HEK293 (cell line): ENCODE measurements at regions not wholly inside any gene's neighbourhood (a gene's known extent, or its start where the extent isn't known, plus 50 kb on each side); places are given as distances from the start of the nearest gene placed in this dataset.

ENCODE experiments used
- CTCF ChIA-PET: fragments of 350-600 bp; formaldehyde crosslinking; extraction: SDS; loops from one replicate; lab custom pipeline; 2021; ENCODE audit warnings: antibody characterized with exemption; lab: Yijun Ruan, JAX
- POLR2A ChIA-PET: fragments of 300-600 bp; formaldehyde crosslinking; extraction: SDS; loops from one replicate; lab custom pipeline; 2020; ENCODE audit warnings: antibody characterized with exemption, inconsistent platforms; lab: Yijun Ruan, JAX
- H3K27ac ChIP-seq: fragments of 200-500 bp; sonication (Bioruptor generic); 2 replicates; pipeline ENCODE4 v1.5.1; 2014; ENCODE audit warnings: low read depth, low read length, control low read depth, inconsistent platforms; ENCODE audit errors: extremely low read depth
- H3K36me3 ChIP-seq, 2 experiments: fragments of 200-500 bp in 1 of 2; sonication (Bioruptor generic) in 1 of 2; 1 replicate in 1 of 2; 2 replicates in 1 of 2; pipeline ENCODE4 v1.5.1; 2014 to 2017; ENCODE audit warnings: inconsistent platforms in 2 of 2, low read length in 2 of 2; ENCODE audit not compliant: control insufficient read depth in 2 of 2, insufficient read depth in 1 of 2
- H3K4me1 ChIP-seq: fragments of 200-500 bp; sonication (Bioruptor generic); 2 replicates; pipeline ENCODE4 v1.5.1; 2014; ENCODE audit warnings: mild to moderate bottlenecking, low read length, inconsistent platforms; ENCODE audit not compliant: control insufficient read depth, insufficient read depth
- H3K4me3 ChIP-seq: 2 replicates; pipeline ENCODE4 v1.5.1; 2011; ENCODE audit warnings: low read depth, mild to moderate bottlenecking, control low read depth, low read length, moderate library complexity
- H3K9me3 ChIP-seq: fragments of 200-500 bp; sonication (Bioruptor generic); 2 replicates; pipeline ENCODE4 v1.5.1; 2014; ENCODE audit warnings: low read depth, low read length, inconsistent platforms; ENCODE audit not compliant: control insufficient read depth, insufficient read depth
- ATF2 ChIP-seq: fragments of 450-650 bp; formaldehyde crosslinking; IDR thresholded peaks from 2 replicates; pipeline ENCODE4 v1.5.1; 2016; ENCODE audit warnings: missing biosample characterization, missing genetic modification characterization, low read depth
- GFI1B ChIP-seq: fragments of 450-650 bp; formaldehyde crosslinking; IDR thresholded peaks from 2 replicates; pipeline ENCODE4 v1.5.1; 2016; ENCODE audit warnings: missing biosample characterization, missing genetic modification characterization
- OVOL3 ChIP-seq: fragments of 450-650 bp; formaldehyde crosslinking; IDR thresholded peaks from 2 replicates; pipeline ENCODE4 v1.5.1; 2016; ENCODE audit warnings: missing biosample characterization, missing genetic modification characterization
- RBAK ChIP-seq: fragments of 450-650 bp; formaldehyde crosslinking; IDR thresholded peaks from 2 replicates; pipeline ENCODE4 v1.5.1; 2016; ENCODE audit warnings: missing biosample characterization, missing genetic modification characterization
- REPIN1 ChIP-seq: fragments of 450-650 bp; formaldehyde crosslinking; IDR thresholded peaks from 2 replicates; pipeline ENCODE4 v1.5.1; 2017; ENCODE audit warnings: missing biosample characterization, missing genetic modification characterization, low read depth
- SCRT2 ChIP-seq: fragments of 450-650 bp; formaldehyde crosslinking; IDR thresholded peaks from 2 replicates; pipeline ENCODE4 v1.5.1; 2016; ENCODE audit warnings: missing biosample characterization, missing genetic modification characterization
- ZBTB1 ChIP-seq: fragments of 450-650 bp; formaldehyde crosslinking; IDR thresholded peaks from 2 replicates; pipeline ENCODE4 v1.5.1; 2016; ENCODE audit warnings: missing biosample characterization, missing genetic modification characterization
- ZBTB48 ChIP-seq: fragments of 450-650 bp; formaldehyde crosslinking; IDR thresholded peaks from 2 replicates; pipeline ENCODE4 v1.5.1; 2016; ENCODE audit warnings: missing biosample characterization, missing genetic modification characterization
- ZNF10 ChIP-seq: fragments of 450-650 bp; formaldehyde crosslinking; IDR thresholded peaks from 2 replicates; pipeline ENCODE4 v1.5.1; 2017; ENCODE audit warnings: missing biosample characterization, missing genetic modification characterization
- ZNF132 ChIP-seq: fragments of 450-650 bp; formaldehyde crosslinking; IDR thresholded peaks from 2 replicates; pipeline ENCODE4 v1.5.1; 2017; ENCODE audit warnings: missing biosample characterization, missing genetic modification characterization, borderline replicate concordance
- ZNF157 ChIP-seq: fragments of 450-650 bp; formaldehyde crosslinking; IDR thresholded peaks from 2 replicates; pipeline ENCODE4 v1.5.1; 2016; ENCODE audit warnings: missing biosample characterization, missing genetic modification characterization
- ZNF169 ChIP-seq: fragments of 450-650 bp; formaldehyde crosslinking; IDR thresholded peaks from 2 replicates; pipeline ENCODE4 v1.5.1; 2016; ENCODE audit warnings: missing biosample characterization, missing genetic modification characterization
- ZNF19 ChIP-seq: fragments of 450-650 bp; formaldehyde crosslinking; IDR thresholded peaks from 2 replicates; pipeline ENCODE4; 2016; ENCODE audit warnings: missing biosample characterization, missing genetic modification characterization, low read depth
- ZNF302 ChIP-seq: fragments of 450-650 bp; formaldehyde crosslinking; IDR thresholded peaks from 2 replicates; pipeline ENCODE4 v1.5.1; 2016; ENCODE audit warnings: missing biosample characterization, missing genetic modification characterization, low read depth
- ZNF350 ChIP-seq: fragments of 450-650 bp; formaldehyde crosslinking; IDR thresholded peaks from 2 replicates; pipeline ENCODE4 v1.5.0; 2017; ENCODE audit warnings: missing biosample characterization, mild to moderate bottlenecking, missing genetic modification characterization
- ZNF37A ChIP-seq: fragments of 450-650 bp; IDR thresholded peaks from 2 replicates; pipeline ENCODE4 v1.5.1; 2018; ENCODE audit warnings: missing biosample characterization, missing genetic modification characterization
- ZNF394 ChIP-seq: fragments of 450-650 bp; formaldehyde crosslinking; IDR thresholded peaks from 2 replicates; pipeline ENCODE4 v1.5.1; 2016; ENCODE audit warnings: missing biosample characterization, missing genetic modification characterization, mild to moderate bottlenecking, moderate library complexity, borderline replicate concordance
- ZNF621 ChIP-seq: fragments of 450-650 bp; formaldehyde crosslinking; IDR thresholded peaks from 2 replicates; pipeline ENCODE4 v1.5.1; 2017; ENCODE audit warnings: missing biosample characterization, missing genetic modification characterization
- ZNF792 ChIP-seq: fragments of 450-650 bp; formaldehyde crosslinking; IDR thresholded peaks from 2 replicates; pipeline ENCODE4 v1.5.1; 2016; ENCODE audit warnings: missing biosample characterization, missing genetic modification characterization
- TF ChIP-seq, protein P1 (sequence below): fragments of 450-650 bp; formaldehyde crosslinking; IDR thresholded peaks from 2 replicates; pipeline ENCODE4 v1.5.1; 2016; ENCODE audit warnings: missing biosample characterization, missing genetic modification characterization, borderline replicate concordance
- TF ChIP-seq, protein P2 (sequence below): fragments of 450-650 bp; formaldehyde crosslinking; IDR thresholded peaks from 2 replicates; pipeline ENCODE4 v1.5.1; 2016; ENCODE audit warnings: missing biosample characterization, missing genetic modification characterization
- TF ChIP-seq, protein P3 (sequence below): fragments of 450-650 bp; formaldehyde crosslinking; IDR thresholded peaks from 2 replicates; pipeline ENCODE4 v1.5.1; 2016; ENCODE audit warnings: missing biosample characterization, missing genetic modification characterization

DNA sequence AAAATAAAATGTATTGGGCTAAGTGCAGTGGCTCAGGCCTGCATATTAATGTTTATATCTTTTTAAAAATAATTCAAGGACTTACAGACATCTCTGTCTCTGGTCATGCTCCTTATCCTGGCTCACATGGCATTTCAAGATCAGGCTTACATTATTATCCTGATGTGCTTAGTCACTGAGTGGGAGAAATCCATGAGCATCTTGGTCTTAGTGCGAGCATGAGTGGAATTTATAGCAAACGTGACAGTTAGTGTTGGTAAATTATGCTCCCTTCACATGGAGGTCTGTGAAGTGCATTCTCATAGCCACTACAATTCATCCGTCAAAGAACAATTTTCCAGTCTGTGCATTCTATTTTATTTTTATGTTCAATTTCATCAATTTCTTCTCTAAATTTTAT, 237.8 kb upstream of the EDIL3 start:
- POLR2A ChIA-PET = no interaction called here
- Histone ChIP-seq H3K9me3 (no peaks in the 10 kb centered on the region), H3K36me3 (no peaks in the 10 kb centered on the region), H3K4me3 (no peak overlapping the region), H3K4me1 (no peaks in the 10 kb centered on the region), H3K27ac (no peak overlapping the region)
- CTCF ChIA-PET = no interaction called here
- TF ChIP-seq, protein P1, sequence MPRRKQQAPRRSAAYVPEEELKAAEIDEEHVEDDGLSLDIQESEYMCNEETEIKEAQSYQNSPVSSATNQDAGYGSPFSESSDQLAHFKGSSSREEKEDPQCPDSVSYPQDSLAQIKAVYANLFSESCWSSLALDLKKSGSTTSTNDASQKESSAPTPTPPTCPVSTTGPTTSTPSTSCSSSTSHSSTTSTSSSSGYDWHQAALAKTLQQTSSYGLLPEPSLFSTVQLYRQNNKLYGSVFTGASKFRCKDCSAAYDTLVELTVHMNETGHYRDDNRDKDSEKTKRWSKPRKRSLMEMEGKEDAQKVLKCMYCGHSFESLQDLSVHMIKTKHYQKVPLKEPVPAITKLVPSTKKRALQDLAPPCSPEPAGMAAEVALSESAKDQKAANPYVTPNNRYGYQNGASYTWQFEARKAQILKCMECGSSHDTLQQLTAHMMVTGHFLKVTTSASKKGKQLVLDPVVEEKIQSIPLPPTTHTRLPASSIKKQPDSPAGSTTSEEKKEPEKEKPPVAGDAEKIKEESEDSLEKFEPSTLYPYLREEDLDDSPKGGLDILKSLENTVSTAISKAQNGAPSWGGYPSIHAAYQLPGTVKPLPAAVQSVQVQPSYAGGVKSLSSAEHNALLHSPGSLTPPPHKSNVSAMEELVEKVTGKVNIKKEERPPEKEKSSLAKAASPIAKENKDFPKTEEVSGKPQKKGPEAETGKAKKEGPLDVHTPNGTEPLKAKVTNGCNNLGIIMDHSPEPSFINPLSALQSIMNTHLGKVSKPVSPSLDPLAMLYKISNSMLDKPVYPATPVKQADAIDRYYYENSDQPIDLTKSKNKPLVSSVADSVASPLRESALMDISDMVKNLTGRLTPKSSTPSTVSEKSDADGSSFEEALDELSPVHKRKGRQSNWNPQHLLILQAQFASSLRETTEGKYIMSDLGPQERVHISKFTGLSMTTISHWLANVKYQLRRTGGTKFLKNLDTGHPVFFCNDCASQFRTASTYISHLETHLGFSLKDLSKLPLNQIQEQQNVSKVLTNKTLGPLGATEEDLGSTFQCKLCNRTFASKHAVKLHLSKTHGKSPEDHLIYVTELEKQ (tag by site-specific recombination) = no peak
- TF ChIP-seq ZNF394 (tag by site-specific recombination) (no peak), GFI1B (tag by site-specific recombination) (no peak)
- TF ChIP-seq, protein P2, sequence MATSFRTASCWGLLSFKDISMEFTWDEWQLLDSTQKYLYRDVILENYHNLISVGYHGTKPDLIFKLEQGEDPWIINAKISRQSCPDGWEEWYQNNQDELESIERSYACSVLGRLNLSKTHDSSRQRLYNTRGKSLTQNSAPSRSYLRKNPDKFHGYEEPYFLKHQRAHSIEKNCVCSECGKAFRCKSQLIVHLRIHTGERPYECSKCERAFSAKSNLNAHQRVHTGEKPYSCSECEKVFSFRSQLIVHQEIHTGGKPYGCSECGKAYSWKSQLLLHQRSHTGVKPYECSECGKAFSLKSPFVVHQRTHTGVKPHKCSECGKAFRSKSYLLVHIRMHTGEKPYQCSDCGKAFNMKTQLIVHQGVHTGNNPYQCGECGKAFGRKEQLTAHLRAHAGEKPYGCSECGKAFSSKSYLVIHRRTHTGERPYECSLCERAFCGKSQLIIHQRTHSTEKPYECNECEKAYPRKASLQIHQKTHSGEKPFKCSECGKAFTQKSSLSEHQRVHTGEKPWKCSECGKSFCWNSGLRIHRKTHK = no peak

- Histone ChIP-seq H3K4me3 (no peak overlapping the region), H3K9me3 (no peaks in the 10 kb centered on the region), H3K36me3 (no peaks in the 10 kb centered on the region), H3K27ac (no peak overlapping the region), H3K4me1 (no peaks in the 10 kb centered on the region)
- TF ChIP-seq OVOL3 (tag by site-specific recombination) (no peak), ZNF792 (tag by site-specific recombination) (no peak), SCRT2 (tag by site-specific recombination) (no peak), REPIN1 (tag by site-specific recombination) (no peak)
- TF ChIP-seq, protein P3, sequence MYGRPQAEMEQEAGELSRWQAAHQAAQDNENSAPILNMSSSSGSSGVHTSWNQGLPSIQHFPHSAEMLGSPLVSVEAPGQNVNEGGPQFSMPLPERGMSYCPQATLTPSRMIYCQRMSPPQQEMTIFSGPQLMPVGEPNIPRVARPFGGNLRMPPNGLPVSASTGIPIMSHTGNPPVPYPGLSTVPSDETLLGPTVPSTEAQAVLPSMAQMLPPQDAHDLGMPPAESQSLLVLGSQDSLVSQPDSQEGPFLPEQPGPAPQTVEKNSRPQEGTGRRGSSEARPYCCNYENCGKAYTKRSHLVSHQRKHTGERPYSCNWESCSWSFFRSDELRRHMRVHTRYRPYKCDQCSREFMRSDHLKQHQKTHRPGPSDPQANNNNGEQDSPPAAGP = no peak
- ChIA-PET POLR2A (no interaction called here), CTCF (no interaction called here)
Measured at GRCh38 chr5:84618262-84618661, 233.6 kb upstream of the EDIL3 start.

DNA sequence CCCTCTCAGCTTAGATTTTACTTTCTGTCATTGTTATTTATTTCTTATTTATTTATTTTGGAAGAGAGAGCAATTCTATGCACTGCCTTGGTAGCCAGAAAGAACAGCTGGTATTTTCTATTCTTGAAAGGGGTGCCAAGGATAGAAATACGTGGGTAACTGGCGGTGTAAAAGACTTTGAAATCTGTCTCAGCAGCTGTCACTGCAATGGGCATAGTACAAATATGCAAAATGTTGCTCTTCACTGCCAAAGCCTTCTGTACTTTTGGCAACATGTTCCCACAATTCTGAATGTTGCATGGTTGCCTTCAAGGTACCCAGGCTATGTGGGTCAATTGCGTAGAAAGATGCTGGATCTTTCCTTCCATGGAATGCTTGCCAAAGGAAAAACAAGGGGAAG, 230.2 kb upstream of the EDIL3 start:
- H3K36me3 ChIP-seq = no peaks in the 10 kb centered on the region
- no peaks in the 10 kb centered on the region for H3K9me3 ChIP-seq
- H3K4me1 ChIP-seq = no peaks in the 10 kb centered on the region
- no peak overlapping the region for H3K27ac ChIP-seq
- H3K4me3 ChIP-seq = no peak overlapping the region
- no peak for TF ChIP-seq ZBTB48 (tag by site-specific recombination)
- no peak for TF ChIP-seq ZNF19 (tag by site-specific recombination)
- no peak for TF ChIP-seq ZNF302
- no peak for TF ChIP-seq ZNF37A (tag by site-specific recombination)
- no peak for TF ChIP-seq ZNF10 (tag by site-specific recombination)
- no peak for TF ChIP-seq ZBTB1
- TF ChIP-seq ZNF621 (tag by site-specific recombination) = no peak
- no peak for TF ChIP-seq ZNF350 (tag by site-specific recombination)
- no peak for TF ChIP-seq RBAK (tag by site-specific recombination)
- no peak for TF ChIP-seq ATF2
- TF ChIP-seq ZNF157 (tag by site-specific recombination) = no peak
- no peak for TF ChIP-seq ZNF169
- TF ChIP-seq ZNF132 (tag by site-specific recombination) = no peak
- TF ChIP-seq, all 188 proteins: peak for 0
- POLR2A ChIA-PET = no interaction called here
- CTCF ChIA-PET = no interaction called here
